OCI-LY3 (cell line): ENCODE measurements at regions not wholly inside any gene's neighbourhood (a gene's known extent, or its start where the extent isn't known, plus 50 kb on each side); places are given as distances from the start of the nearest gene placed in this dataset.

Experiments
- H2AFZ ChIP-seq: fragments of 200-600, 300-600 bp; shearing (Covaris generic); 2 replicates; pipeline ENCODE4 v1.6.0; 2014; ENCODE audit warnings: antibody characterized with exemption, low read depth, low read length
- H3K27ac ChIP-seq: fragments of 200-600, 300-600 bp; sonication (generic); 2 replicates; pipeline ENCODE4 v1.5.1; 2014; ENCODE audit warnings: mild to moderate bottlenecking, low read length, moderate library complexity, mixed read lengths
- H3K27me3 ChIP-seq: fragments of 200-600, 300-600 bp; sonication (generic); 2 replicates; pipeline ENCODE4 v1.6.1; 2014; ENCODE audit warnings: low read depth, low read length, mixed read lengths
- H3K36me3 ChIP-seq: fragments of 200-600, 300-600 bp; sonication (generic); replicated peaks from 2 replicates; pipeline ENCODE3; 2014; ENCODE audit warnings: low read depth, low read length, mixed read lengths
- H3K4me1 ChIP-seq: fragments of 300-600, 200-600 bp; sonication (generic); 2 replicates; pipeline ENCODE4 v1.6.1; 2014; ENCODE audit warnings: low read length, mixed read lengths
- H3K4me2 ChIP-seq: fragments of 200-600, 300-600 bp; sonication (generic); 2 replicates; pipeline ENCODE4 v1.6.1; 2014; ENCODE audit warnings: low read length, mixed read lengths
- H3K4me3 ChIP-seq: fragments of 300-600, 200-600 bp; sonication (generic); 2 replicates; pipeline ENCODE4 v1.5.1; 2014; ENCODE audit warnings: antibody characterized with exemption, mild to moderate bottlenecking, low read length, moderate library complexity
- H3K79me2 ChIP-seq: fragments of 300-600, 200-600 bp; shearing (Covaris generic); 2 replicates; pipeline ENCODE4 v1.6.1; 2014; ENCODE audit warnings: mild to moderate bottlenecking, low read length, mixed read lengths
- H3K9ac ChIP-seq: fragments of 300-600, 200-600 bp; shearing (Covaris generic); 2 replicates; pipeline ENCODE4 v1.6.0; 2014; ENCODE audit warnings: mild to moderate bottlenecking, low read length, moderate library complexity
- H3K9me3 ChIP-seq: fragments of 200-600, 300-600 bp; shearing (Covaris generic); 2 replicates; pipeline ENCODE4 v1.6.1; 2014; ENCODE audit warnings: low read length, mixed read lengths; ENCODE audit not compliant: insufficient read depth
- H4K20me1 ChIP-seq: fragments of 200-600, 300-600 bp; sonication (generic); 2 replicates; pipeline ENCODE4 v1.6.1; 2016; ENCODE audit warnings: low read length, mixed read lengths; ENCODE audit not compliant: insufficient read depth
- EZH2phosphoT487 ChIP-seq: fragments of 200-600 bp; shearing (Covaris generic); IDR thresholded peaks from 2 replicates; pipeline ENCODE4 v1.6.1; 2018; ENCODE audit warnings: antibody characterized with exemption, mixed run types, low read depth
- TF ChIP-seq, protein P1 (sequence below): fragments of 200-600, 300-600 bp; sonication (generic); IDR thresholded peaks from 2 replicates; pipeline ENCODE4 v1.5.1; 2014; ENCODE audit warnings: antibody characterized with exemption, low read length, low read depth

DNA sequence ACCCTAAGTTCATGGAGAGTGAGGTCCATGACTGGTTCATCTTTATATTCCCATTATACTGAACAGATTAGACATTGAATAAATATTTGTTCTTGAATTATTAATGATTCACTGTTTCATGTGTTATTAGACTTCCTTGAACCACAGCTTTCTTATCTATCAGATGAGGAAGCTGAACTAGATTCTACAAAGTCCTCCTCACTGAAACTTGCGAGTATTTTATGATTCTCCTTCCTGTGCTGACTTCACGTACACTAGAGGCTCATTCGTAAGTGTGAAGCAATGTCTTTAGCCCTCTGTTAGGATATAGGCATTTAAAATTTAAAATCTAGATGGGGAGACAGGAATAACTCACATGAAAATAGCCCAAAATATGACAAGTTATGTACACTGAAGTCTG, 95.6 kb upstream of the IRF2BP2 start:
- Histone ChIP-seq H3K4me3 (no peak overlapping the region), H2AFZ (no peak overlapping the region), H4K20me1 (no peaks in the 10 kb centered on the region), H3K79me2 (no peaks in the 10 kb centered on the region), H3K9me3 (no peaks in the 10 kb centered on the region; the same call in 1 of the 2 replicates), H3K27ac (no peak overlapping the region), H3K4me2 (no peak overlapping the region), H3K36me3 (no peaks in the 10 kb centered on the region), H3K27me3 (peaks cover 30% of the 10 kb centered on the region), H3K9ac (no peak overlapping the region), H3K4me1 (peaks cover under 1% of the 10 kb centered on the region)
- TF ChIP-seq, protein P1, sequence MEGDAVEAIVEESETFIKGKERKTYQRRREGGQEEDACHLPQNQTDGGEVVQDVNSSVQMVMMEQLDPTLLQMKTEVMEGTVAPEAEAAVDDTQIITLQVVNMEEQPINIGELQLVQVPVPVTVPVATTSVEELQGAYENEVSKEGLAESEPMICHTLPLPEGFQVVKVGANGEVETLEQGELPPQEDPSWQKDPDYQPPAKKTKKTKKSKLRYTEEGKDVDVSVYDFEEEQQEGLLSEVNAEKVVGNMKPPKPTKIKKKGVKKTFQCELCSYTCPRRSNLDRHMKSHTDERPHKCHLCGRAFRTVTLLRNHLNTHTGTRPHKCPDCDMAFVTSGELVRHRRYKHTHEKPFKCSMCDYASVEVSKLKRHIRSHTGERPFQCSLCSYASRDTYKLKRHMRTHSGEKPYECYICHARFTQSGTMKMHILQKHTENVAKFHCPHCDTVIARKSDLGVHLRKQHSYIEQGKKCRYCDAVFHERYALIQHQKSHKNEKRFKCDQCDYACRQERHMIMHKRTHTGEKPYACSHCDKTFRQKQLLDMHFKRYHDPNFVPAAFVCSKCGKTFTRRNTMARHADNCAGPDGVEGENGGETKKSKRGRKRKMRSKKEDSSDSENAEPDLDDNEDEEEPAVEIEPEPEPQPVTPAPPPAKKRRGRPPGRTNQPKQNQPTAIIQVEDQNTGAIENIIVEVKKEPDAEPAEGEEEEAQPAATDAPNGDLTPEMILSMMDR = no peak
- no peak for TF ChIP-seq EZH2phosphoT487

DNA sequence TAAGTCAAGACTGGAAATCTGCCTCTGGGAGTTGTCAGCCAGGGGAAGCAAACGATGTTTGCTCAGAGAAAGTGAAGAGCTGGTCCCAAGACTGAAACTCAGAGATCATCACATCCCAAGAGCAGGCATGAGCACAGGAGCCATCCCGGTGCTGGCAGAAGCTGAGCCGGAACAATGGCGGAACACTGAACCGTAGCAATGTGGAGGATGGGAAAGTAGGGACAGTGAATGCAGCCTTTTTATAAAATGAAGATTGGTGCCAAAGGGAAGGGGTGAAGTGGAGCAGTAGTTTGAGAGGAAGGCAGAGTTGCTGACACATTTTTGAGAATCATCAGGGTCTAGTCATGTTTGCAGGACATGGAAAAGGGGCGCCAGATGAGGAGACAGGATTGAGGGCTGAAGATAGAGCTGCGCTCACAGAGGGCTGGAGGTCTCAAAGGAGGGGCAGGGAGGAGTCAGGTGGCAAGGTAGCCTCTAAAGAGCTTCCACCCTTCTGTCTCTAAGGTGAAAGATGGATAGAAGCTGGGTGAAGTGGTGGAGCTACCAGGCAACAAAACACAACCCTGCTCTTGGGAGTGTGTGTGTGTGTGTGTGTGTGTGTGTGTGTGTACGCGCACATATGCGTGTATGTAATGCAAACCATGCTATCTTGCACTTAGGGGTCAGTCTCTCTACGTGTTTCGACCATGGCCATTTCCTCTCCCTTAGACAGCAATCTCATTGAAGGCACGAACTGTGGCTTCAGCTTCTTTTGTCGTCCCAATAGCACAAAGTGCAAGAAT, 94.3 kb upstream of the IRF2BP2 start:
- H3K79me2 ChIP-seq = no peaks in the 10 kb centered on the region
- no peak overlapping the region for H2AFZ ChIP-seq
- H3K4me2 ChIP-seq = no peak overlapping the region
- H3K36me3 ChIP-seq = no peaks in the 10 kb centered on the region
- H3K27ac ChIP-seq = no peak overlapping the region
- TF ChIP-seq, protein P1 = no peak
- TF ChIP-seq EZH2phosphoT487 = no peak
- peaks cover 30% of the 10 kb centered on the region for H3K27me3 ChIP-seq
- H3K4me3 ChIP-seq = no peak overlapping the region
- no peaks in the 10 kb centered on the region; the same call in 1 of the 2 replicates for H3K9me3 ChIP-seq
- no peaks in the 10 kb centered on the region for H4K20me1 ChIP-seq
- no peak overlapping the region for H3K9ac ChIP-seq
- H3K4me1 ChIP-seq = peaks cover 13% of the 10 kb centered on the region

DNA sequence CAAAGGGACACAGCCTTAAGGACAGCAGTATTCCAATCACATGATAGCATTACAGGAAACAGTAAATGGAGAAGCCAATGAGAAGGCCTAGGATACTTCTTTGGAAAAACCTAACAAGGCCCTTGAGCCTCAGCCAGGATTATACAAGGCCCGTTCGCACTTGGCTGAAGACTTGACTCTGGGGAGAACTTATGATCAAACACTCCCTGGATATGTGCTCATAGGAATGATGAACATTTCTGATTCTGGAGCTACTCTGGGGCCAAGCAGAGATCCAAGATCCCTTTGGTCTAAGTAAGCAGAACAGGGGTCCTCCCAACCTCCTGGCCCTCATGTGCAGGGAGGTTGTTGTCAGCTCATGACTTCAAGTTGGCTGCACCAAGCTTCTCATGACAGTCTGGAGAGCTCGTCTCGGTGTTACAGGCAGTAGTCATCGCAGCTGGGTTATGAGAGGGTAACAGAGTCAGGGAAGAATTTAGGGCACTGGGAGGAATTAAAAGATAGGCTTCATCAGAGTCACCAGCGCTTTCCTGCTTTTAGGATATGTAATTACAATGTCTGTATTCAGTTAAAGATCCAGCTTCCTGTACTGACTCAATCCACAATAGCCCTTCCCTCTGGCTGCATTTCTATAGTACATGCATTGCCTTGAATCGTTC, 92.5 kb upstream of the IRF2BP2 start:
- H2AFZ ChIP-seq = no peak overlapping the region
- H3K36me3 ChIP-seq = peaks cover 2% of the 10 kb centered on the region
- no peak overlapping the region for H3K4me3 ChIP-seq
- H3K27me3 ChIP-seq = peaks cover 35% of the 10 kb centered on the region
- TF ChIP-seq EZH2phosphoT487 = no peak
- TF ChIP-seq, protein P1 = no peak
- peaks cover 13% of the 10 kb centered on the region for H3K4me1 ChIP-seq
- H3K4me2 ChIP-seq = no peak overlapping the region
- no peak overlapping the region for H3K27ac ChIP-seq
- no peak overlapping the region for H3K9ac ChIP-seq
- no peaks in the 10 kb centered on the region for H3K79me2 ChIP-seq
- peaks cover 5% of the 10 kb centered on the region; the same call in 1 of the 2 replicates for H3K9me3 ChIP-seq
- no peaks in the 10 kb centered on the region for H4K20me1 ChIP-seq

DNA sequence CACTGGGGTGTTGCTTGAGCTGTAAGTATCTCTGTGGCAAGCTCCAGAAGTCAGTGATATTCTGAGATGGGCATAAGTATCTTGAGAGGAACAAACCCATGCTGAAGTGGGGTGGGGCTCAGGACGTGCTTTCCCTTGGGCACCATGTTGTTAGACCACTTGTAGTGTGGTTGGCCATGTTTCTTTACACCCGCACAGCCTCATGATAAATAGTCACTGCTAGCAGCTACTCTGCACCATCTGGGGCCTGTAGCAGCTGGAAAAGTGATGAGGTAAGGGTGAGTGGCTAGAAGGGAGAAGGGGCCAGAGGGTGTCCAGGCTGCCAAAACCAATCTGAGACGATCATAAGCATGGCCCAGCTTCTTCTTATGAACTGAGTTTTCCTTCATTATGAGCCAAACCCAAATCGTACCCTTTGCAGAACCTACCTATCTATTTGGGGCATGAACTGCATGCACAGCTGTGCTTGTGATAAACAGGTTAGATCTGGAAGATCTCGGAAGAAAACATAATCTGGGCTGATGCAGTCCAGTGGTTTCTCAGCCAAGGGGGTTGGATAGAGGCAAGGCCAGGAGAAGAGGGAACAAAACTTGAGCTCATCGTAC, 91.9 kb upstream of the IRF2BP2 start:
- H3K9ac ChIP-seq = no peak overlapping the region
- H3K36me3 ChIP-seq = peaks cover 8% of the 10 kb centered on the region
- TF ChIP-seq, protein P1 = no peak
- no peak for TF ChIP-seq EZH2phosphoT487
- peaks cover 39% of the 10 kb centered on the region for H3K27me3 ChIP-seq
- peaks cover 17% of the 10 kb centered on the region for H3K4me1 ChIP-seq
- no peak overlapping the region for H3K4me2 ChIP-seq
- H3K4me3 ChIP-seq = no peak overlapping the region
- H2AFZ ChIP-seq = no peak overlapping the region
- no peak overlapping the region for H3K27ac ChIP-seq
- no peaks in the 10 kb centered on the region for H3K79me2 ChIP-seq
- H4K20me1 ChIP-seq = no peaks in the 10 kb centered on the region
- H3K9me3 ChIP-seq = peaks cover 12% of the 10 kb centered on the region
